Nephron progenitor cell (in vitro differentiated cells): ENCODE measurements at regions not wholly inside any gene's neighbourhood (a gene's known extent, or its start where the extent isn't known, plus 50 kb on each side); places are given as distances from the start of the nearest gene placed in this dataset.

Source experiments
- DNase-seq: peaks from one replicate; pipeline ENCODE4 v3.0.0; 2021
- H3K27ac Mint-ChIP-seq: 2 replicates; pipeline ENCODE4 v1.8.0; 2021; ENCODE audit warnings: mild to moderate bottlenecking, moderate library complexity, mixed read lengths
- H3K27me3 Mint-ChIP-seq: 2 replicates; pipeline ENCODE4 v1.8.0; 2021; ENCODE audit warnings: mild to moderate bottlenecking, low read depth, mixed read lengths; ENCODE audit not compliant: poor library complexity
- H3K36me3 Mint-ChIP-seq: 2 replicates; pipeline ENCODE4 v1.8.0; 2021; ENCODE audit warnings: low read depth, mixed read lengths
- H3K4me1 Mint-ChIP-seq: 2 replicates; pipeline ENCODE4 v1.8.0; 2021; ENCODE audit warnings: mixed read lengths
- H3K4me3 Mint-ChIP-seq: 2 replicates; pipeline ENCODE4 v1.8.0; 2021; ENCODE audit warnings: mild to moderate bottlenecking, moderate library complexity, mixed read lengths
- H3K9me3 Mint-ChIP-seq: 2 replicates; pipeline ENCODE4 v1.8.0; 2021; ENCODE audit warnings: mild to moderate bottlenecking, moderate library complexity, mixed read lengths
- CTCF ChIP-seq: fragments of 200-600 bp; sonication (generic); IDR thresholded peaks from 2 replicates; pipeline ENCODE4 v1.5.0; 2021; ENCODE audit warnings: antibody characterized with exemption

- no peak for DNase-seq
Measured at GRCh38 chr13:58144616-58145015, 513.1 kb downstream of the PCDH17 start.

GRCh38 chr13:58151452-58151851, 519.9 kb downstream of the PCDH17 start:
- no peak for DNase-seq

More at GRCh38 chr13:58144616-58145015, 513.1 kb downstream of the PCDH17 start:
- Mint-ChIP-seq H3K36me3 (peaks cover 11% of the 10 kb centered on the region), H3K4me3 (no peak overlapping the region), H3K9me3 (peaks cover 10% of the 10 kb centered on the region), H3K4me1 (no peaks in the 10 kb centered on the region), H3K27me3 (no peaks in the 10 kb centered on the region), H3K27ac (no peak overlapping the region)
- TF ChIP-seq CTCF = no peak

GRCh38 chr13:58160980-58161379, 529.4 kb downstream of the PCDH17 start:
- DNase-seq = no peak
- Mint-ChIP-seq H3K36me3 (no peaks in the 10 kb centered on the region), H3K27ac (peak overlapping the region; percentile 59), H3K27me3 (no peaks in the 10 kb centered on the region), H3K9me3 (no peaks in the 10 kb centered on the region), H3K4me1 (no peaks in the 10 kb centered on the region), H3K4me3 (no peak overlapping the region)
- no peak for TF ChIP-seq CTCF

More at GRCh38 chr13:58151452-58151851, 519.9 kb downstream of the PCDH17 start:
- Mint-ChIP-seq H3K4me3 (no peak overlapping the region), H3K27ac (no peak overlapping the region), H3K9me3 (no peaks in the 10 kb centered on the region), H3K4me1 (no peaks in the 10 kb centered on the region), H3K36me3 (no peaks in the 10 kb centered on the region), H3K27me3 (no peaks in the 10 kb centered on the region)
- no peak for TF ChIP-seq CTCF

GRCh38 chr13:58165617-58166016, 534.1 kb downstream of the PCDH17 start:
- no peaks in the 10 kb centered on the region for H3K4me1 Mint-ChIP-seq
- TF ChIP-seq CTCF = no peak
- DNase-seq = no peak
- H3K27me3 Mint-ChIP-seq = no peaks in the 10 kb centered on the region
- no peak overlapping the region for H3K4me3 Mint-ChIP-seq
- no peaks in the 10 kb centered on the region for H3K9me3 Mint-ChIP-seq
- no peaks in the 10 kb centered on the region for H3K36me3 Mint-ChIP-seq
- H3K27ac Mint-ChIP-seq = no peak overlapping the region

- Mint-ChIP-seq H3K4me3 (no peak overlapping the region), H3K36me3 (peaks cover 6% of the 10 kb centered on the region), H3K27ac (no peak overlapping the region), H3K4me1 (peaks cover 1% of the 10 kb centered on the region), H3K9me3 (peaks cover 23% of the 10 kb centered on the region), H3K27me3 (no peaks in the 10 kb centered on the region)
- no peak for TF ChIP-seq CTCF
- no peak for DNase-seq
Measured at GRCh38 chr13:58181111-58181510, 549.6 kb downstream of the PCDH17 start.

- H3K36me3 Mint-ChIP-seq = no peaks in the 10 kb centered on the region
- H3K27me3 Mint-ChIP-seq = no peaks in the 10 kb centered on the region
Measured at GRCh38 chr13:58187881-58188280, 556.3 kb downstream of the PCDH17 start.

More at GRCh38 chr13:58187881-58188280, 556.3 kb downstream of the PCDH17 start:
- no peak overlapping the region for H3K27ac Mint-ChIP-seq
- peaks cover 4% of the 10 kb centered on the region for H3K9me3 Mint-ChIP-seq
- H3K4me3 Mint-ChIP-seq = no peak overlapping the region
- no peak for DNase-seq
- TF ChIP-seq CTCF = no peak
- peaks cover 20% of the 10 kb centered on the region for H3K4me1 Mint-ChIP-seq
